HG03108 (cell line): ENCODE measurements at regions not wholly inside any gene's neighbourhood (a gene's known extent, or its start where the extent isn't known, plus 50 kb on each side); places are given as distances from the start of the nearest gene placed in this dataset.

Experiments
- ATAC-seq: cut with Tn5 transposase; IDR thresholded peaks from one replicate; pipeline ENCODE4 v1.9.1; 2021; ENCODE audit warnings: moderate library complexity; ENCODE audit not compliant: unreplicated experiment

DNA sequence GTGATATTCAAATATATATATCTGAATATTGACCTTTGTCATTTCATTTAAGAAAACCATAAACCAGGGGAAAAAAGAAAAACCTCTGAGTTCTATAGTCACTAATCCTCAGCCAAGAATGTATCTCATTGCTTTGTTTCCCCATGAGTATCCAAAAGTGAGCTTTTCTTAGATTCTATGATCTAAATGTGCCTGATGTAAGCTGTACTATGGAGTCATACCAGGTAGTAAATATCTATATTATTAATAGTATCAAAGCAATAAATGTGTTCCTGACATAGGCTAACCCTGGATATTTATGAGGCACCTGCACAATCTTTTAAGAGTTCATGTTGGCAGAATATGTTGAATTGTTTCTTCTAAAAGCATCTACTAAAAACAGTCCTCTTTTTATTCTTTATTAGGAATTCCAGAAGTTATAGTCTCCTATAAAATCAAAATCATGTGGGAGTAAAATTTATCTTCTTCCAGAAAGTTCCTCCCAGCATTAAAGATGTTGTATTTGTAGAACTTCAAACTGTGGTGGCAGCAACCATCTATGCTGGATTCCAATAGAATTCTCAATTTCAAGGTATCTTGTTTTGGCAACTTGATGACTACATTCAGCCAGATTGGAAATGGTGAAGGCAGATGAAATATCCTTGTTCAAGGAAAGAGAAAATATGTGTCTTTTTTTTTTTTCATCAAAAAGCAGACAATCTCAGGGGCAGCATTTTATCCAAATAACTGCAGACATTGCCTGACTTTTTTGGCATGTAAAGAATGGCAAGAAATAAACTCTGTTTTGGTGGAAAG lies 139.7 kb upstream of the RASSF8 start:
- ATAC-seq = no peak

DNA sequence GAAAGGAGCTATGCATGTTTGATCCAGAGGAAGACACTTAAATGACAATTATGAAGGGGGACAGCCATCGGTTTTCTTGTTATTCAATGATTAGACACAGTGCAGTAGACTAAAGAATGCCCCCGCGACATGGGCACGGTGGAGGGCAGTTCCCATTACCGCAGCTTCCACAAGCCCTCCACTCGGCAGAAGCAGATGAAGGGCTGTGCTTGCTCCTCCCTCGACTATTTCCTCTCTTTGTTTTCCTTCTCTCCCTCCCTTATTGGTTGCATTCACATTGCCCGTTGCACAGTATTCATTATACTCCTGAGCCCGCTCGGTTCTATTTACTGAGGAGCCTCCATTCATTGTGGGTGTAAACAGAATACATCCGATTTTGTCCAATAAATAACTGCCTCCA lies 138.8 kb upstream of the RASSF8 start:
- no peak for ATAC-seq

DNA sequence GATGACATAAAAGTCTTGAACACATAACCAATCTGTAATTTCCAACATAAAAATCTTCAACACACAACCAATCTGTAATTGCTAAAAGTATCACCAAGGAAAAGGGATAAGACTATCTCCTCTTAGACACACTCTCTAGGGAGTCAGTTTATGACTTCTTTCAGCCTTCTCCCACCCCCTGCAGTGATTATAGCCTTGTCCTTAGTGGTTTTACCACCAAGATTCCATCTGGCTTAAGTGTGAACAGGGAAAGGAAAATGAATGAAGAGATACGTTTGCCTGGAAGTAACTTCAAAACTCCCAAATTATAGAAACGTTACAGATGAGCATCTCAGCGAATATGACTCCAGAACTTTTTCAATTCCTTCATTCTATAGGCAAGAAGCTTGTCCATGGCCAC lies 136.2 kb upstream of the RASSF8 start:
- ATAC-seq = no peak

DNA sequence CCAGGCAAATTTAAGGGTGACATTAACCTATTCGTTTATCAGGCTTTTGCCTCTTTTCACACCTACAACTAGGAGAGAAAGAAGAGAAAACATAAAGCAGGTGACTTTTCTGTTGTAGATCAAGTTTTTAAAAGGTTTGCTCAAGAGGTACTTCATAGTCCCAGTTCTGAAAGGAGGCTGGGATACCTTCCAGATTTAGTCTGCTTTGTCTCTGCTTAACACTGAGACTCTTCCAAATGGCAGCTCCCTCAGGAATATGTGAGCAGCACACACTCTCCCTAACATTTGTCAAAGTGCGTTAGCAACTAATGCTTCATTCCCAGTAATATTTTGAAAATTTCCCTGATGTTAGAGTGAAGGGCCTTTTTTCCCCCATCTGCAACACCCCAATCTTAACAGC lies 133.7 kb upstream of the RASSF8 start:
- no peak for ATAC-seq

DNA sequence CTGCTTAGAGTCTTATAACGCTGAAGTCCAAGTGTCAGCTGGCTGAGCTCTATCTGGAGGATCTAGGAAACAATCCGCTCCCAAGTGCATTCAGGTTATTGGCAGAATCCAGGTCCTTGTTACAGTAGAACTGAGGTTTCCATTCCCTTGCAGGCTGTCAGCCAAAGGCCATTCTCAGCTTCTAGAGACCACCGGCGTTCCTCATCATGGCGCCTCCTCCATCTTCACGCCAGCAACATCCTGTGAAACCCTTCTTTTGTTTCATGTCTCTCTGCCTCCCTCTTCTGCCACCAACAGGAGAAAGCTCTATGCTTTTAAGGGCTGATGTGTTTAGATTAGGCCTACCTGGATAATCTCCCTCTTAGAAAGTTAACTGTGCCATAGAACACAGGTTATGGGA lies 133.0 kb upstream of the RASSF8 start:
- no peak for ATAC-seq

DNA sequence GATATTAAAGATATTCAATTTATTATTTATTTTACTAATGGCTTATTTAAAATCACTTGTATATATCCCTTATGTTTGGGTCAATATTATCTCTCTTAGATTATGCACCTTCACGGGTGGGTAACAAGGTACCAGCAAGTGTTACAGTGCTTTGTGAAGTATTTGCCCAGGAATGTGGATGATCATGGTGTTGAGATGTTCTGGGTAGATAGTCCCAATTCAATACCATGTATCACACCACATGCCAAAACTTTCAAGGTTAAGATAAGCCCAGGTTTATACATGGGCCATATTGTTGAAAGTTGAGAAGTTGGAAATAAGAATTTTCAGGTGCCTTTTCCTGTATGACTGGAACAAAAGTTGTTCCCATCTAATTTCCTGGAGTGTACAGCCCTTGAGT lies 131.3 kb upstream of the RASSF8 start:
- no peak for ATAC-seq

DNA sequence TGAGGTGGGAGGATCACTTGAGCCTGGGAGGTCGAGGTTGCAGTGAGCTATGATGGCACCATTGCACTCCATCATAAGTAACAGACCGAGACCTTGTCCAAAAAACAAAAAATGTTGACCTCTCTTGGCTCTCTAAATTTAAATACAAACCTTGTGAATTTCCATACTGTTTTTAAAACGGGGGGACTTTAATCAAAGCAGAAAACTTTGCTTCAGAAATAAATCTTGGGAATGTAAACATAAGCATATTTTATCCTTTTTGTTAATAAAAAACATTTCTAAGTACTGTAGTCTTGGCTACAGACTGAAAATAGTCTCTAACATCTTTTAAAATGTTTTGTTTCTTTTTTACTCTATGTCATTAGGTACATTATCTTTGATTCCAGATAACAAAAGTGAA lies 130.7 kb upstream of the RASSF8 start:
- no peak for ATAC-seq

DNA sequence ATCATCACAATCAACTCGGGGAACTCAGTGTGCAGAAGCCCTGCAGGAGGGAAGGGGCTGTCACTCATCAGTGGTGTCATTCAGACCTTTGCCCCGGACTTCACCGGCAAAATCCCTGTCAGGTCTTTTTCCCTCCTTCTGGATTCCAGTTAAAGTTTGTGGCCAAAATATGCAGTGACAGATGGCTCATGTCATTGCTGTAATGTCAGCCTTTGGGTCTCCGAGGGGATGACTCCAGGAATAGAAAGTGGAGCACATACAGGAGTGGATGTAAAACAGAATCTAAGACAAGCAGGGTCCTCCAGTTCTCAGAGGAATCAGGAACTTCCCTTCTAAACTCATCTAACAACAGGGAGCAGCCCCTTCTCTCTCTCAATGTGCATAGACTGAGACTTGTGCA lies 130.3 kb upstream of the RASSF8 start:
- ATAC-seq = no peak

DNA sequence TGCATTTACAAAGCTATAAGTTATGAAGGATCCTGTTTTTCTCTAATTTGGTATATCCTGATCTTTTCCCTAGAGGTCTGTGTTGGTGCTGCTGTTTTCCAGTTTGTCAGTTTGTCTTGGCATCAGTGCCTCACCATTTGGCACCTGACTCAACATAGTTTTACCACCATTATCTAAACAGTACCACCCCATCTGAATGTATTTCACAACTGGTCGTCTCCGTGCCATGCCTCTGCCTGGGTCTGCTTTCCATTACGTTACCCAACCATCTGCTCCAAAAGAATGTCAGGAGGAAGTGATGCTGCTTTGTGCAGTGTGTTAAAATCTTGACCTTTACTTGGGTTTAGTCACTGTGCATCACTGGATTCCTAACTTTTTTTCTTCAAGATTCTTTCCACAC lies 129.3 kb upstream of the RASSF8 start:
- ATAC-seq = no peak

DNA sequence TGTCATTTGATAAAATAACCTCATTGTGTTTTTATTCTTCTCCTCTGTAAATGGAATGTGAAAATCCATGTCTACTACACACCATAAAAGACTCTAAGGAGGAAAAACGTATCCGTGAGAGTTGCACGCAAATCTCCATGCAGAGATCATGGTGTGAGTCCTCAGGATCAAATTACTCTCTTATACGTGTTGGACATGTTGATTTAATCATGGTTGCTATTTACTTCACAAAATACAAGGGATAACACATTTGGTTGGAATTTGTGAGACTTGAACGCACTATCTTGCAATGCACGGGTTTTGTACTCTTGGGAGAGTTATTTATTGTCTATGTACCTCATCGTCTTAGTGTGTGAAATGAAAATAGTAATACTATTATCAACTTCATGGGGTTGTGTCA lies 128.0 kb upstream of the RASSF8 start:
- ATAC-seq = no peak

DNA sequence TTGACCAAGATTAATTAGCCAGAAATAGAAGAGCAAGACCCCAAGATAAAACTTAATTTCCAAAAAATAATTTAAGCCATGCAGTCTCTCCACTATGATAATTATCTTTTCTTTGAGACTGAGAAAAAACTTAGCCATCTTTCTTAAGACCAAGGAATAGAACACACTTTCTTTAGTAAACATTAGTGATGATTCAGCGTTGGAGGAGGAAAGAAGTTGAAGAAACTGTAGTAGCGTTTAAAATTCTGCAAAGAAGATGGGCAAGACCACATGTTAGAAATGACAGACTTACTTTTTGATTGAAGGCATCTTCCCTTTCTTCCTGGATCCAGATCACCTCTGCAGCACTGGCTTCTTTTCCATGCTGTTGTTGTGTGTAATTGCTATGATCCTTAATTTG lies 124.8 kb upstream of the RASSF8 start:
- ATAC-seq = no peak

DNA sequence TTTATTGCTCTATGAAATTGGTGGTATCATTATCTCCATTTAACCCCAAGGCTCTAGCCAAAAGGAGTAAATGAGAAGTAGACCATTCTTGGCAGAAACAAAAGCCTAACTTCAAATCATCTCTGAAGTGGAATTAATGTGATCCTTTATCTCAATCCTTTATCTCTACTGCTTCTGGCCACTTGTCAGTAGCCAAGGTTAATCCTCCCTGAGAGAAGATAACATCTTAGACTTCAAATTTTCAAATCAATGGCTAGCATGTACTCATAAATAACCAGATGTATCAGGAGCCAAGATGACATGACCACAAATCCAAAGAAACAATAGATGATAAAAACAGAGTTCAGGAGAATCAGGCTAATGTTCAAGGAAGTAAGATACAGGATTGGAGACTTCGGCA lies 123.1 kb upstream of the RASSF8 start:
- ATAC-seq = no peak

DNA sequence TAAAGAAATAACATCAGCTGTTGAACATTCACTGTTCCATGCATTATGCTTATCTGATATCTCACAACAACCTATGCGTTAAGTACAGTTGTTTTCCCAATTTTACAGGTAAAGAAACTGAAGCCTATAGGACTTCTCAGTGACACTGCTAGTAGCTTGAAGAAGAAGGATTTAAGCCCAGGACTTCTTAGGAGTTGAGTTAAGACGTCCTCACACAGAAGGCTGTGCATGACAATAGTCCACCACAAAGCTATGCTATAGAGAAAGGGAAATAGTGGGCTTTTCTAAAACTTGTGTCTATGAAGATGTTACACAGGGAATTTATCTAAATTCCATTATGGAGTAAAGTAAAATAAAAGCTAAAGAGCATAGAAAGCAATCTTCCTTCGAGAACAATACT lies 120.5 kb upstream of the RASSF8 start:
- no peak for ATAC-seq

DNA sequence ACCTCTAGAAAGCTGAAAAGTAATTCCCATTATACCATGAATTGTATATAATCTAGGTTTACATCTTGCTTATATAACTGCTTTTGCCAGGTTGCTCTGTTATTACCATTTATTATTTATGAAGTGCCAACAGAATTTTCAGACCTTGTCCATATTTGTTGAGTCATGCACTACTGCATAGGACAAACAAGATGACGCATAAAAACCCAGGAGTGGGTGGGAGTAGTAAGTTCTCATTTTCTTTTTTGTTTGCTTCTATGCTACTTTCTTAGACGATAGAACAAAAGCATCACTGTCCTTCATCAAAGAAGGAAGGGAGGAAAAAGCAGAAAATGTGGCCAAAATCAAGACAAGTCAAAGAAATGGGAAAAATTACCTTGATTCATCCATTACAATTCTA lies 119.0 kb upstream of the RASSF8 start:
- no peak for ATAC-seq

DNA sequence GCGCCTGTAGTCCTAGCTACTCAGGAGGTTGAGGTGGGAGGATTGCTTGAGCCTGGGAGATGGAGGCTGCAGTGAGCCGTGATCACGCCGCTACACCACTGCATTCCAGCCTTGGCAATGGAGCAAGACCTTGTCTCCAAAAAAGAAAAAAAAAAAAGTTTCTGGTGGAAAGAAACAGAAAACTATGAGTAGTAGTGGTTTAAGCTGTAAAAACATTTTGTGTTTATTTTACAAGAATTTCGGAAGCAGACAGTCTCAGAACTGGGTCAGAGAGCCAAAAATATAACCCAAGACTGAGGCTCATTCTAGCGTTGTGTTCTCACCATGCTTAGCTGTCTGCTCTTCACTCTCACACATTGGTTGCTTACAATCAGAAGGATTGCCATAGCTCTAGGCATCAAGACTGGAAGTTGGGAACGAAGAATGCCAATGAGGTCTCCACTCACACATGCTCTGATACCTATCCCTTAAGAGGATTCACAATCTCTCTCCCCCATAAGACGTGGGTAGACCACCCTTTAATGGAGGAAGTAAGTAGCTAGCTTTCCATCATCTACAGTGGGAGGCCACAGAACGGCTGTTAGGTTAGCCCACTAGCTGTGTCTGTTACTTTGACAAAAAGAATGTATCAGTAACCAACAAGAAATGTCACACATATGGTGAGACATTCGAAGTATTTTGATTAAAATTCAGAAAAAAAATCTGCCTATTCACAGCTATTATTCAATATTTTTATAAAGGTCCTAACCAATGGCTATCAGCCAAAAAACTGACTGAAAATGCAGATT lies 117.6 kb upstream of the RASSF8 start:
- ATAC-seq = no peak

DNA sequence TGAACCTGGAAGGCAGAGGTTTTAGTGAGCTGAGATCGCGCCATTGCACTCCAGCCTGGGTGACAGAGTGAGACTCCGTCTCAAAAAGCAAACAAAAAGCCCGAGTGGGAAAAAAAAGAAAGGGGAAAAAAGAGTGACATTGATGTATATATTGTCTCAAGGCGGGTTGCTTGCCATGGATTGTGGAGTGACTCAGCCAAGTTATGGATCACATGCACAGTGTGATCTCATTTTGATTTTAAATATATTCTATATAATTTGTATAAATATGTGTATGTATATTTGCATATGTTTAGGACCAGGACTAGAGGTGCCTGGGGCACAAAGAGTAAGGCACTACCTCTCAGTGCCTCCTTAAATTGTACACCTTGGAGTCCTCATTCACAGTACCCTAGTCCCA lies 116.2 kb upstream of the RASSF8 start:
- ATAC-seq = no peak

DNA sequence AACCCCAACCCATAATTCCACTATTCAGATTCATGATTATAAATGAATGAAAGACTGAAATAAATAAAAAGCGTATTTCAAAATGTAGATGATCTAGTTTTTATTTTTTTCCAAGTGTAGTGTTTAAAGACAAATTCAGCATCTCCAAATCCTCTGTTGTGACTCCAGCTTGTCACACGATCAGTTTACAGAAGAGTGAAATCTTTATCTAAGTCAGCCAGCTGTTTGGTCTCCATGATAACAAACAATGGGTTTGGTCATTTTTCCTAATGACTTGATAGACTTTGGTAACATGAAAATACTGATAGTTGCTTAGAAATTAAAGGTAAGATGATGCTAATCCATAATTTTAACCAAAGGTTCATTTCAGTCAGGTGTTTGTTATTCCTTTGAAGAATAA lies 114.5 kb upstream of the RASSF8 start:
- ATAC-seq = no peak

DNA sequence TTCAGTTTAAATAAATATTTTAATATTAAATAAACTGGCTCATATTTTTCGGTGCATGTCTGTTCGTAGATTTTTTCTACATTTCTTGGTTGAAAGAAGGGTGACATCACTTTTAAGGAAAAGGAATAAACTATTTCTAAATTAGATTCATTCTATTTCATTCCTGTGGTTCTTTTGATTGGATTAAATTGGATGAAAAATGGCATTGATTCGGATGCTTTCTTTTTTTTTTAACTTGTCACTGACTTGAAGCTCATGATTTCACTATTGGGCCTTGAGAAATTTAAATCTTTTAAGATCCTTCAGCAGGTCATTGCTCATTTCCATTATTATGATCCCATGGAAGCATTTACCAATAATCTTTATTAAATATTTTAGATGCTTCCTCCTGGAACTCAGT lies 113.1 kb upstream of the RASSF8 start:
- ATAC-seq = no peak

DNA sequence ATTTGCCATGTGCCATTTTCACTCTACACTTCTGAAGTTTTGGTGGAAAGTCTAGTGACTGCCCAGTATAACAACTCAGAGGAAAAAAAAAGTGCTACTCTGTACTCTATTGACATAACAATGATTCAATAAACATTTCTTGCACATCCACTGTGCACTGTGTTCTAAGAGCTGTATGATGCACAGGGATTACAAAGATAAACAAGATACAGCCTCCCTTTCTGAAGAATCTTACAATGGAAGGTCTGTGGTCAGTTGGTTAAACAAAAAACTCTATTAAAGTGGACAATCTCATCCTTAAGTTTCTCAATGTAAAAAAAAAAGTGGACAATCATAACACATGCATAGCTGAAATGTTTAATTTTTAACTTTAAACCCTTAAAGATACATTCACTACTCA lies 105.7 kb upstream of the RASSF8 start:
- no peak for ATAC-seq

DNA sequence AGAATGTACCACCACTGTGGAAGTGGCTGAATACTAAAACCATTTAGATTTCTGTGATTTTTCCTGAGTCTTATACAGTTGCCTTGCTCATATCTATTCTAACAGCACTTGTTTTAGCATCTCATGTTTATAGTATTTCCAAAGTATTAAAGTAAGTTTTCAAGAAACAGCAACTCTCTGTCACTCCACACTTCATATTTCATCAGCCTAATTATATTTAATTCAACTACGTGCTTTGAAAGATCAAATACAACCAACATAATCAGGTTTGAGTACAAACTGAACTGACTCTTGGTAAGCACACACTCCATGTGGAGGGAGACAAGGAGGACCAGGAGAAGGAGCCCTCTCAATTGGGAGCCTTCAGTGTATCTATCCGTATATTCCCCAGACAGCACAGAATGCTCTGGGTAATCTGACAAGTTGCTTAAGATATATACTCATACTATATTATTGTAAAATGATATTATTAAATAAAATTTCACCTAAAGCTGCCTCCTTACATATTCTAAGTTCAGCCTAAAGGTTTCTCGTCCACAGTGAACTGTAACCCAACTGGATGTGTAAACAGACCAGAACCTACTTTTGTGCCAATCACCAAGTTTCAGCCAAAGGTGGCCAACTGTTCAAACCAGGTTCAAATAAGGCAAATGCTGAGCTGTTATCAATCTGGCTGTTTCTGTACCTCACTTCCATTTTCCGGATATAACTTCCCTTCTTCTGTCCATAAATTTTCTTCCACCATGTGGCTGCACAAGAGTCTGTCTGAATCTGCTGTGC lies 105.0 kb upstream of the RASSF8 start:
- no peak for ATAC-seq

DNA sequence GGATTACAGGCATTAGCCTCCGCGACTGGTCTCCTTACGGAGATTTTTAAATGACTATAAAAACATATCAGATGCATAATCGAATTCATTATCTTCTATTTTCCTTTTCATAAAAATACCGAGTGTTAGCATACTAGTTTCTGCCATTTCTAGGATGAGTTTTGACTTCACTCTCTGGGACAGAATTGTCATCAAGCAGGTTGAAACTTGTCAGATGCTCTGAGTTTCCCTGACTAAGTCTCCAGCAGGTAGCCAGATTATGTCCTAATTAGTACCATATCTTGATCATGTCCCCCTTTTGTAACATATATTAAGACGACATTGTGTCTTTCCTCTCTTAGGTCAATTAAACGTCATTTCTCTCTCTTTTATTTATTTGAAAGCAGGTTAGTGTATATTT lies 103.5 kb upstream of the RASSF8 start:
- no peak for ATAC-seq

DNA sequence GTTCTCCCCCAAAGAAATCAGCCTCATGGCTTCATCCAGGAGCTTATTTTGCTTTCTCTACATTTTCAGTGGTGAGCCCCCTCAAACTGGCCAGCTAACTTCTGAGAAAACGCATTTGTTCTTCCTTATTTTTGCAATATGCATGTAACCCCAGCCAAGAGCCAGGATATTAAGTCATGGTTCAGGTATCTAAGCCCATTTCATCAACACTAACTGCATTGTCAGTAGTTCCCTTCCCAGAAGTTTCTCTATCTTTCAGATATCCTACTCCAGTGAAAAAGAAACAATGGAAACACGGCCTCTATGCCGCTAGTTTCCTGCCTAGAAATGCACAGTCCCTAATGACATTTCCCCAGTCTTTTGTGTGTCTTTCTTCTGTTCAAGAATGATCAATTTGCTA lies 102.8 kb upstream of the RASSF8 start:
- no peak for ATAC-seq
